ENCODE measurements at regions not wholly inside any gene's neighbourhood (a gene's known extent, or its start where the extent isn't known, plus 50 kb on each side); places are given as distances from the start of the nearest gene placed in this dataset.
A peak's percentile ranks its signal among the peaks of the same experiment; 100 is the strongest.

DNA sequence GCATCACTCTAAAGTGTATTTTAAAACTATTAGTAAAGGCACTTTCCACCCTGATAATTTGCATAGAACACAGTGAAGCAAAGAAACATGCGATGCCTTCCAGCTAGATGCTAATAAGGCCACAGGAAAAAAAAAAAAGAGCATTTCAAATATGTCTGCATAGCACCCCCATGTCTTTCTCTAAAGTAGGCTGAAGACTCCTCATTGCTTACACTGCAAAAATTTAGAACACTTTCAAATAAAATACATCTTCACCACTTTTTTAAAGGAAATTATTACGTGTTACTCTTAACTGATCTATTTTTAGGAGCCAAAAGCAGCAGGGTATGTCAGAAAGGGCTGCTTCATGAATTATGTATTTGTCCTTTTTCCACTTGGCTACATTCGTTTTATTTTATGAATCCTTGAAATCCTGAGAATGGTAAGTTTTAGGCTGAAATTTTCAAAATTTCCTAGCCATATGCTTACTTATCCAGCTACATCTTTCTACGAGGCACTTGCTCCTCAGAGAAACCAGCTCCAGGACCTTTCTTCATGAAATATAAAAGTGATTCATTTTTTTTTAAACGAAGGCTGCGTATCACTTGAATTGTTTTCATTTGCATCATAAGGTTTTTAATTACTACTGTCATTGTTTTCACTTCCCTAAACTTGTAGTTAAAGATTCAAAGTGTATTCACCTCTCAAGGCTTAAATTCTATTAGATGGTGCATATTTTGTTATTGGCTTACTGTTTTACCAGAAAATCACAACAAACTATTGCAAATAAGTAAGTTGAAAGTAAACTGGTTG is 513.0 kb downstream of the PTPRC start (continued):
- TF ChIP-seq RBBP5 (conservative IDR thresholded peaks at IDR 0.05): no peak
- peak; percentile 5; the same call in 1 of the 2 replicates for TF ChIP-seq RUNX3 (IDR thresholded peaks at IDR 0.05; ENCODE audit: low read length)
- peak; percentile 89 for TF ChIP-seq ZNF384 (IDR thresholded peaks at IDR 0.05; ENCODE audit: borderline replicate concordance, low read depth, low read length)
- TF ChIP-seq ZNF622 (IDR thresholded peaks at IDR 0.05): no peak
- peak; percentile 48; the same call in 1 of the 2 replicates for TF ChIP-seq DPF2 (IDR thresholded peaks at IDR 0.05)
- TF ChIP-seq SMC3 (IDR thresholded peaks at IDR 0.05; ENCODE audit: borderline replicate concordance, low read length): no peak
- peak; percentile 38; the same call in 1 of the 2 replicates for TF ChIP-seq RAD51 (IDR thresholded peaks at IDR 0.05)
- no peak for TF ChIP-seq NRF1 (conservative IDR thresholded peaks at IDR 0.05; ENCODE audit: low read depth, low read length)
- no peak for TF ChIP-seq PAX8 (IDR thresholded peaks at IDR 0.05)
- no peak for TF ChIP-seq JUND (IDR thresholded peaks at IDR 0.05; ENCODE audit: low read depth, low read length)
- peak; percentile 95 for TF ChIP-seq MTA2 (IDR thresholded peaks at IDR 0.05; ENCODE audit: low read depth)
- peak; percentile 58; the same call in 1 of the 2 replicates for TF ChIP-seq BCL11A (IDR thresholded peaks at IDR 0.05; ENCODE audit: low read depth, low read length)
- TF ChIP-seq YY1 (IDR thresholded peaks at IDR 0.05; ENCODE audit: low read depth, low read length): peak; percentile 50; the same call in 1 of the 2 replicates
- TF ChIP-seq ZNF24 (IDR thresholded peaks at IDR 0.05): peak; percentile 56; the same call in 1 of the 2 replicates
- TF ChIP-seq POU2F2 (IDR thresholded peaks at IDR 0.05; ENCODE audit: borderline replicate concordance, low read depth, low read length): peak; percentile 48; the same call in 1 of the 3 replicates
- no peak for TF ChIP-seq NR2C2 (IDR thresholded peaks at IDR 0.05; ENCODE audit: borderline replicate concordance, control insufficient read depth, insufficient read length, low read depth)
- TF ChIP-seq POLR2AphosphoS5 (IDR thresholded peaks at IDR 0.05; ENCODE audit: low read length): no peak
- TF ChIP-seq ZSCAN29 (IDR thresholded peaks at IDR 0.05): no peak
- TF ChIP-seq, protein P1, sequence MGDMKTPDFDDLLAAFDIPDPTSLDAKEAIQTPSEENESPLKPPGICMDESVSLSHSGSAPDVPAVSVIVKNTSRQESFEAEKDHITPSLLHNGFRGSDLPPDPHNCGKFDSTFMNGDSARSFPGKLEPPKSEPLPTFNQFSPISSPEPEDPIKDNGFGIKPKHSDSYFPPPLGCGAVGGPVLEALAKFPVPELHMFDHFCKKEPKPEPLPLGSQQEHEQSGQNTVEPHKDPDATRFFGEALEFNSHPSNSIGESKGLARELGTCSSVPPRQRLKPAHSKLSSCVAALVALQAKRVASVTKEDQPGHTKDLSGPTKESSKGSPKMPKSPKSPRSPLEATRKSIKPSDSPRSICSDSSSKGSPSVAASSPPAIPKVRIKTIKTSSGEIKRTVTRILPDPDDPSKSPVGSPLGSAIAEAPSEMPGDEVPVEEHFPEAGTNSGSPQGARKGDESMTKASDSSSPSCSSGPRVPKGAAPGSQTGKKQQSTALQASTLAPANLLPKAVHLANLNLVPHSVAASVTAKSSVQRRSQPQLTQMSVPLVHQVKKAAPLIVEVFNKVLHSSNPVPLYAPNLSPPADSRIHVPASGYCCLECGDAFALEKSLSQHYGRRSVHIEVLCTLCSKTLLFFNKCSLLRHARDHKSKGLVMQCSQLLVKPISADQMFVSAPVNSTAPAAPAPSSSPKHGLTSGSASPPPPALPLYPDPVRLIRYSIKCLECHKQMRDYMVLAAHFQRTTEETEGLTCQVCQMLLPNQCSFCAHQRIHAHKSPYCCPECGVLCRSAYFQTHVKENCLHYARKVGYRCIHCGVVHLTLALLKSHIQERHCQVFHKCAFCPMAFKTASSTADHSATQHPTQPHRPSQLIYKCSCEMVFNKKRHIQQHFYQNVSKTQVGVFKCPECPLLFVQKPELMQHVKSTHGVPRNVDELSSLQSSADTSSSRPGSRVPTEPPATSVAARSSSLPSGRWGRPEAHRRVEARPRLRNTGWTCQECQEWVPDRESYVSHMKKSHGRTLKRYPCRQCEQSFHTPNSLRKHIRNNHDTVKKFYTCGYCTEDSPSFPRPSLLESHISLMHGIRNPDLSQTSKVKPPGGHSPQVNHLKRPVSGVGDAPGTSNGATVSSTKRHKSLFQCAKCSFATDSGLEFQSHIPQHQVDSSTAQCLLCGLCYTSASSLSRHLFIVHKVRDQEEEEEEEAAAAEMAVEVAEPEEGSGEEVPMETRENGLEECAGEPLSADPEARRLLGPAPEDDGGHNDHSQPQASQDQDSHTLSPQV (IDR thresholded peaks at IDR 0.05): peak; percentile 34; the same call in 1 of the 2 replicates
- TF ChIP-seq, protein P2, sequence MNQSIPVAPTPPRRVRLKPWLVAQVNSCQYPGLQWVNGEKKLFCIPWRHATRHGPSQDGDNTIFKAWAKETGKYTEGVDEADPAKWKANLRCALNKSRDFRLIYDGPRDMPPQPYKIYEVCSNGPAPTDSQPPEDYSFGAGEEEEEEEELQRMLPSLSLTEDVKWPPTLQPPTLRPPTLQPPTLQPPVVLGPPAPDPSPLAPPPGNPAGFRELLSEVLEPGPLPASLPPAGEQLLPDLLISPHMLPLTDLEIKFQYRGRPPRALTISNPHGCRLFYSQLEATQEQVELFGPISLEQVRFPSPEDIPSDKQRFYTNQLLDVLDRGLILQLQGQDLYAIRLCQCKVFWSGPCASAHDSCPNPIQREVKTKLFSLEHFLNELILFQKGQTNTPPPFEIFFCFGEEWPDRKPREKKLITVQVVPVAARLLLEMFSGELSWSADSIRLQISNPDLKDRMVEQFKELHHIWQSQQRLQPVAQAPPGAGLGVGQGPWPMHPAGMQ (IDR thresholded peaks at IDR 0.05; ENCODE audit: borderline replicate concordance): no peak
- TF ChIP-seq MYB (IDR thresholded peaks at IDR 0.05; ENCODE audit: borderline replicate concordance, low read depth, low read length): no peak
- TF ChIP-seq NBN (IDR thresholded peaks at IDR 0.05): 0 out of 2 replicates have a peak, but pooled peaks have one; percentile 39
- peak; percentile 89 for TF ChIP-seq ATF7 (IDR thresholded peaks at IDR 0.05; ENCODE audit: low read depth)
- no peak for TF ChIP-seq STAT3 (IDR thresholded peaks at IDR 0.05; ENCODE audit: low read depth, low read length)
- no peak for TF ChIP-seq MTA3 (IDR thresholded peaks at IDR 0.05; ENCODE audit: borderline replicate concordance, low read length)
- no peak for TF ChIP-seq SIN3A (IDR thresholded peaks at IDR 0.05; ENCODE audit: low read depth, low read length)
- 0 out of 2 replicates have a peak, but pooled peaks have one; percentile 24 for TF ChIP-seq FOXM1 (IDR thresholded peaks at IDR 0.05; ENCODE audit: low read depth, low read length)
- TF ChIP-seq CBX5 (IDR thresholded peaks at IDR 0.05; ENCODE audit: low read depth): 0 out of 2 replicates have a peak, but pooled peaks have one; percentile 11
